HG03095 (cell line): ENCODE measurements at regions not wholly inside any gene's neighbourhood (a gene's known extent, or its start where the extent isn't known, plus 50 kb on each side); places are given as distances from the start of the nearest gene placed in this dataset.

ENCODE experiments used
- ATAC-seq: cut with Tn5 transposase; IDR thresholded peaks from one replicate; pipeline ENCODE4 v1.9.1; 2021; ENCODE audit warnings: moderate library complexity; ENCODE audit not compliant: unreplicated experiment

GRCh38 chr1:5364591-5364990, 627.6 kb downstream of the NPHP4 start:
- ATAC-seq: no peak

DNA sequence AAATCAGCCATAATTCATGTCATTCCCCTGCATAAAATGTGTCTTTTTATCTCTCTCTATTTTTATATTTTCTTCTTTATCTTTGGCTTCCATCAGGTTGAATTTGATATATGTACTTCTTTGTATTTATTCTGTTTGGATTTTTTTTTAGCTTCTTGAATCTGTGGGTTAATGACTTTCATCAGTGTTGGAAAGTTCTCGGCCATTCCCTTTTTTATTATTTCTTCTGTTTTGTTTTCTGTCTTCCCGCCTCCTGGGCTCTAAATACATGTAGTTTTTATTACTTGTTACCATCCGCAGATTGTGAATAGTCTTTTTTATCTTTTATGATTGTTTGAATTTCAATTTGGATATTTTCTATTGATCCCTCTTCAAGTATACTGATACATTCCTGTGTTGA, 637.5 kb downstream of the NPHP4 start:
- no peak for ATAC-seq

DNA sequence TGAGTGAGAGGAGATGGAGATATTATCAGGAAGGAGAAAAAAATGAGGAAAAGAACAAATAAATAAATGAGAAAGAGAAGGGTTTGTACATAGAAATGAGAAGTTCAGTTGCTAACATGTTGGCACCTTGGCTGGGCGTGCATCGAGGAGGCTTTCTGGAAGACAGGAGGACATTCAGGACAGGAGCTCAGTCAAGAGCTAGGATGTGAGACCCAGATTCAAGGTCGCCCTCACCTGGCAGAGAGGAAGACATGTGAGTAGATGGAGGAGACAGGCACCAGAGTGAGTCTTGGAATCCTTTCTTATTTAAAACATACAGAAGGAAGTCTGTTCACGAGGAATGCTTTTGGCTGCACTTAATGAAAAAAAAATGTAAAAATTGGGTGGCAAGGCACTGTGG, 640.9 kb downstream of the NPHP4 start:
- ATAC-seq: no peak

GRCh38 chr1:5349526-5349925, 642.7 kb downstream of the NPHP4 start:
- ATAC-seq: no peak

DNA sequence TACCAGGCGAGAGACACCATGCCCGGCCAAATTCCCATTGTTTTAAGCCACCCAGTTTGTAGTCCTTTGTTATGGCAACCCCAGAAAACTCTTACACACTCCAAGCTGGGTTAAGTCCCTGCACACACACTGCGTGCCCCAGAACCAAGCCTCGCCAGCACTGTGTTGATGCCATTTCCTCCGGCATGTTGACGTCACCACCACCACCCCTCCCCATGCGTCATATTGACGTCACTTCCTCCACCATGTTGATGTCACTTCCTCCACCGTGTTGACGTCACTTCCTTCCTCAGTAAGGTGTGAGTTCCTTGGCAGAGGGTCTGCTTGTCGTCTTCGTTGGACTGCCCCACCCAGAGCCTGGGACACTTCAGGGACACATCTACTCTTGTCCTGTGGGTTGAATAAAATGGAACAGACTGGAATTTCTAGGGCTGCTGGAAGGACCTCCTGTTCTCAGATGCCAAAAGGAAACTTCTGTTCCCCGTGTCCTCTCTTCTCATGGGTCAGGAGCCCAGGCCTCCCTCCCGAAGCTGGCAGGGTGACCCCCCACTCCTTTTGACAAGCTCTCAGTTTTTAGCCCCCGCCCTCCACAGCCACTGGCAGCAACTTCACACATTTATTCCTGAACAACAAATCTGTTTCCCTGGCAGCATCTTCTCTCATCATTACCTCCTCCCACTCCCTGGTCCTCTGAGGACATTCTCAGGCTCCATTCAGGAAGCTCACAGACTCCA, 643.3 kb downstream of the NPHP4 start:
- no peak for ATAC-seq

DNA sequence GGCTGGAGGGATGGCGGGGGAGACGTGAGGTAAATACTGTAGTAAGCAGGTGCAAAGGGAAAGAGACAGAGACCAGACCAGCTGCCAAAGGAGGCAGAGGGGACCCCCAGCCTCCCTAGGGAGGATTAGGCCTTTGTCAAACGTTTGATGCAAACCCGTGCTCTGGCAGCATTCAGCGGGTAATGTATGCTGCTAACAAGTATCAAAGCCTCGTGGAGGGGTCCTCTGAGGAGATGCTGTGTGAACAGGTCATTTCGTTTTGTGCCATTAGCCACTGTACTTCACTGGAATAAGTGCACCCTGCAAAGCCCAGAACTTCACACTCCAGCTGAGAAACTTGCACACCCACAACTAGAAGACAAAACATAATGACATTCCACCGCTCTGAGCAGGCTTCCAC, 644.5 kb downstream of the NPHP4 start:
- no peak for ATAC-seq

DNA sequence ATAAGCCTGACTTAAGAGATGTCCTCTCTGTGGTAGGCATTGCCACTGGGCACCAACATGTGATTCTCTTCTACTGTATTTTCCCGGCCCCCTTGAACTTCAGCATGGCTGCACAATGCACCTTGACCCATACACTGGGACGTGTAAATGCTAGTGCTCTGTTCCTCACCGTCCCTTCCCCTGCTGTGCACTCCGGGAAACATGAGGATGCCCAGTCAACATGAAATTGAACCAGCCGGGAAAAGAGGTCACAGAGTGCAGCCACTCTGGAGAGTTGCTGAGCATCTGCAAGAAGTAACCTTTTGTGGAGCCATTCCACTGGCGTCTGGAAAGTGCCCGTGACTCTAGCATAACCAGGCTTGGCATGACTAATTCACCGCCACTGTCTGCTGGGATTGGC, 646.7 kb downstream of the NPHP4 start:
- no peak for ATAC-seq

DNA sequence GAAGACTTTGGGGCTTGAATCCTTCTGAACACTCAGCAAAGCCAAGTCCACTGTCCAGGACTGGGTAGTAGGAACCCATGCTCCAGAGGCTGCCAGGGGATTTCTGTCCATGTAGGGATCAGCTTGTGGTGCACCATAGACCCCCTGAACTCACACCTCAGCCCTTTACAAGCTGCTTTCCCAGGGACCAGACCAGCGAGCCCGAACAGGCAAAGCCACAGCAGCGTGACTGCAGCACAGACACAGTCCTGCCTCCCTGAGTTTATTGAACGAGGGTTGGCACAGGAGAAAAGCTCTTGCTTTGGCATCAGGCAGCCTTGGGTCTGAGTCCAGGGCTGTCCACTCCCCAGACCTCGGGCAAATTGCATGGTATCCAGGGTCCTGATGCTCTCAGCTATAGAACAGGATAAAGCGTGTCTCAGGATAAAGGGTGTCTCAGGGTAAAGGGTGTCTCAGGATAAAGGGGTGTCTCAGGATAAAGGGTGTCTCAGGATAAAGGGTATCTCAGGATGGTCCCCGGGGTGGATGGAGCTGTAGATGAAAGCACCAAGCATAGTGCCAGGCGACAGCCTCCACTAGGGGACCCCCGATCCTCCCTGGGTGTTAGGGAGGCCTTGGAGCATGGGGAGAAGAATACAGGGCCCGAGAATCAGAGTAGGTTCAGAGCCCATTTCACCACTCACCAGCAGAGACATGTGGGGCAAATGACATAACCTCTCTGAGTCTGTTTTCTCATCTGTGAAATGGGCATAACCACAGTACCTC, 648.8 kb downstream of the NPHP4 start:
- no peak for ATAC-seq

- ATAC-seq: no peak
Observed at GRCh38 chr1:5342830-5343229, 649.4 kb downstream of the NPHP4 start.

DNA sequence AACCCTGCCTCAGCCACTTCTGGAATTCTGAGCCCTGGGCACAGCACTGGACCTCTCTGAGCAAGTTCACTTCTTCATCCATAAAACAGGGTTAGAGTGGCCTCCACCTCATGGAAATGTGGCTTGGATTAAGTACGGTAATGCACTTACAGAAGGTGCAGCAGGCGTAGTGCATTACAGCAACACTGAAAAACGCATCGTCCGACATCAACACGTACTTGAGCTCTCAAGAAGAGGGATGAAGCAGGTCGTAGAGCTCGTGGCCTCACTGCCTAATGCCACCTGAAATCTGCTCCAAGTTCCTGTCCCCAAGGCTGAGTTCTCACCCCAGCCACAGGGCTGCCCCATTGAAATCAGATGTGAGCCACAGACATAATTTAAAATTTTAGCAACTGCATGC, 650.1 kb downstream of the NPHP4 start:
- ATAC-seq: no peak

GRCh38 chr1:5341471-5341870, 650.8 kb downstream of the NPHP4 start:
- ATAC-seq: no peak

- ATAC-seq: no peak
Observed at GRCh38 chr1:5340560-5341130, 651.6 kb downstream of the NPHP4 start.

DNA sequence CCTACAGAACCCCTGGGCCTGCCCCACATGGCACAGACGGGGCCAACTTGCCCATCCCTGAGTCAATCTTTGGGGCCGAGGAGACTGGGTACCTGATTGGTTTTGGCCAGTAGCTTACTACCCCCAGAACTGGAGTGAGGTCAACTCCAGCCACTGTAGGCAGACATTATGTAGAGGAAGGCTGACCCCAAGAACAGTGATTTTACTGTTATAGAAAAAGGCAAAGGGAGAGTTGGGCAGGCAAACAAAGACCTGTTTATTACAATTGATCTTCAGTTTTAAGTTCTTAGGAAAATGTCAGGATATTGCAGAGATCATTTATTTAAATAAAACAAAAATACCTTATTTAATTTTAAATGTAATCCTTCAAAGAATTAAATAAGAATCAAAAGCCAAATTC, 653.8 kb downstream of the NPHP4 start:
- no peak for ATAC-seq

DNA sequence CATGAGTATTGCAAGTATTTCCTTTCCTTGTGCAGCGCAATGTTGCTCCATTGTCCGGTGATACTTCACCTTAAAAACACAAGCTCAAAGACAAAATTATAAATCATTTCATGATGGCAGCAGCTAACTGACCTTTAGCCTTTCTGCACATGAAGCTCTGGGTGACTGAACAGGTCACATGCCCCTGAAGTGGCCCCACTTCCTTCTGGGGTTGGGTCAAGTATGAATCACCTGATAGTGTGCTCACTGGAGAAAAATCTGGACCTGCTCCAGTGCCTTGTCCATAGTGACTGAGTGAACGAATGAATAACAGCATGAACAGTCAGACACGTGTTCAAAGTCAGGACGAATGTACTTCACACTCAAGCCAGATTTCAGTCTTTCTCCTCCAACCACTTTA, 658.9 kb downstream of the NPHP4 start:
- ATAC-seq: no peak

GRCh38 chr1:5331101-5331500, 661.1 kb downstream of the NPHP4 start:
- no peak for ATAC-seq

DNA sequence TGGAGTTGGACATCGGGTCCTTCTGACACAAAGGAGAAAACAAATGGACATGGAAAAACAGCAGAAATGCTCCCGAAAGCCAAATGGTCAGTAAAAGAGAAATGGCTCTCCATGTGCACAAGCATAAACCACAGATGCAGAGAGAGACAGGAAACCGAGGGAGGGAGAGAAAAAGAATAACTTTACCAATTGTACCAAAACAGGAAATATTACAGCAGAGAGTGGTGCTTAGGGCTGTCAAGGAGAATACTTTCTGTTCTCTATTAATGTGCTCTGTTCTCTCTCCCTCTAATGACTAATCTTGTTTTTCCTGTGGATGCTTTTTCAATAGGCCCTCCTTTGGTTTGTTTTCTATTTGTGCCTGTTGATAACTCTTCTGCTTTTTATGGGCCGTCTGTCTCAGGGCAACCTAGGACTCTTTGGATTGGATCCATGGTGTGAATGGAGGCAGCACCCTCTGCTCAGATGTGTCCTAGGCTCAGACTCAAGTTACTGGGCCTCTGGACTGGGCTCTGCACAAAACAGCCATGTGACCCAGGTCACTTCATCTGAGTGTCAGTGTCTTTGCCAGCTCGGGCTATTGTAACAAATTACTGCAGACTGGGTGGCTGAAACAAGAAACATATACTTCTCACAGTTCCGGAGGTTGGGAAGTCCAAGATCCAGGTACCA, 663.0 kb downstream of the NPHP4 start:
- ATAC-seq: no peak

DNA sequence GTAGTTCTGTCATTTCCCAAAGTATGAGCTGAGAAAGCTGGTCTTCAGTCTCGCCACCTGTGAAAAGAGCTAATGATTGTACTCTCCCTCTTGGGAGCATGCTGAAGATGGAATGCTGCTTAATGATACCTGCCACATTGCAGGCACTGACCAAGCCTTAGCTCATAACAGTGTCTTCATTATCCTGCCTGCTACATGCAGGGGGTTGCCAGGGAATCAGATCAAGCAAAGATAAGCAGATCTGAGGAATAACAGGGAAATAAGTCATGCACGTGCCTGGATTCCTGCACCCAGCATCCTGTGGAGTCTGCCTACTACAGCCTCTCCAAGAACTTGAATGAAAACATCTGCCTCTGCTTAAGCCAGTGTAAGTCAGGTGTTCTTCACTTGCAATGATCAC, 667.3 kb downstream of the NPHP4 start:
- no peak for ATAC-seq

GRCh38 chr1:5318143-5318816, 663.9 kb downstream of the AJAP1 start:
- ATAC-seq: no peak

DNA sequence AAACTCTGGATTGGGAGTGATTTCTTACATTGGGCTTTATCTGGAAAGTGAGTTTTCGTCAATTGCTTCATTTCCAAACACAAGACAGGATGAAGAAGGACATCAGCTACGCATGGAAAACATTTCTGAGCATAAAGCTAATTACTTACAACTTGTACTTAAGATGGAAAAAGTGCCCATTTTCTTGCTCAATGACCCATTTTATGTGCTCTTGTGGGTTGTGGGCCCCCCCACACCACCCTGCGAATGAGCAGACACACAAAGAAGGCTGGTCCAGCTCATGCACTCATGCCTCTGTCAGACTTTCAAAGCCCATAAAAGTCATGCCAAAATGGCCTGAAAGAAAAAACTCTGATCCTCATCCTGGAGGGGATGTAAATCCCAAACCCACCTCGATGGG, 663.0 kb downstream of the AJAP1 start:
- no peak for ATAC-seq

GRCh38 chr1:5312862-5313261, 658.5 kb downstream of the AJAP1 start:
- no peak for ATAC-seq

- ATAC-seq: no peak
Observed at GRCh38 chr1:5312293-5312674, 657.9 kb downstream of the AJAP1 start.
